Neural cell (in vitro differentiated cells): ENCODE measurements at regions not wholly inside any gene's neighbourhood (a gene's known extent, or its start where the extent isn't known, plus 50 kb on each side); places are given as distances from the start of the nearest gene placed in this dataset.

Source experiments
- H2AFZ ChIP-seq: fragments of 200-600, 300-800 bp; sonication (generic), shearing (Covaris generic); 2 replicates; pipeline ENCODE4 v1.6.0; 2014; ENCODE audit warnings: low read depth, mild to moderate bottlenecking, antibody characterized with exemption, low read length, moderate library complexity
- H3F3A ChIP-seq: fragments of 200-600 bp; shearing (Covaris generic); 2 replicates; pipeline ENCODE4 v1.6.1; 2016; ENCODE audit warnings: mild to moderate bottlenecking, moderate library complexity, mixed read lengths, antibody characterized with exemption, low read length; ENCODE audit not compliant: insufficient read depth, poor library complexity, severe bottlenecking
- H3K27ac ChIP-seq: fragments of 200-600, 300-800 bp; sonication (generic), shearing (Covaris generic); 2 replicates; pipeline ENCODE4 v1.5.1; 2014; ENCODE audit warnings: mild to moderate bottlenecking, low read length, moderate library complexity
- H3K27me3 ChIP-seq: fragments of 300-800, 200-600 bp; sonication (generic), shearing (Covaris generic); 2 replicates; pipeline ENCODE4 v1.6.0; 2014; ENCODE audit warnings: mild to moderate bottlenecking, low read depth, low read length, moderate library complexity; ENCODE audit not compliant: insufficient read depth
- H3K36me3 ChIP-seq: fragments of 300-800, 200-600 bp; sonication (generic), shearing (Covaris generic); 2 replicates; pipeline ENCODE4 v1.5.1; 2014; ENCODE audit warnings: mild to moderate bottlenecking, antibody characterized with exemption, low read length, moderate library complexity; ENCODE audit not compliant: insufficient read depth
- H3K4me2 ChIP-seq: fragments of 300-800, 200-600 bp; sonication (generic), shearing (Covaris generic); 2 replicates; pipeline ENCODE4 v1.6.0; 2014; ENCODE audit warnings: mild to moderate bottlenecking, low read length
- H3K4me3 ChIP-seq: fragments of 300-800, 200-600 bp; sonication (generic), shearing (Covaris generic); 2 replicates; pipeline ENCODE4 v1.5.1; 2014; ENCODE audit warnings: mild to moderate bottlenecking, low read length, moderate library complexity
- H3K79me2 ChIP-seq: fragments of 200-600 bp; shearing (Covaris generic); replicated peaks from 2 replicates; pipeline ENCODE4 v1.6.0; 2014; ENCODE audit warnings: mild to moderate bottlenecking, low read length, moderate library complexity; ENCODE audit not compliant: insufficient read depth
- H3K9ac ChIP-seq: fragments of 300-800, 200-600 bp; sonication (generic), shearing (Covaris generic); 2 replicates; pipeline ENCODE4 v1.6.1; 2016; ENCODE audit warnings: mild to moderate bottlenecking, low read length, mixed read lengths
- H3K9me2 ChIP-seq: fragments of 200-600 bp; shearing (Covaris generic); 2 replicates; pipeline ENCODE4 v1.6.1; 2016; ENCODE audit warnings: mild to moderate bottlenecking, low read length, mixed read lengths; ENCODE audit not compliant: insufficient read depth
- H3K9me3 ChIP-seq: fragments of 200-600, 300-800 bp; sonication (generic), shearing (Covaris generic); 2 replicates; pipeline ENCODE4 v1.6.1; 2016; ENCODE audit warnings: mild to moderate bottlenecking, mixed run types, low read length, moderate library complexity, mixed read lengths
- H4K20me1 ChIP-seq: fragments of 200-600 bp; shearing (Covaris generic); 2 replicates; pipeline ENCODE4 v1.6.1; 2016; ENCODE audit warnings: mild to moderate bottlenecking, mixed run types; ENCODE audit not compliant: insufficient read depth
- EP300 ChIP-seq: fragments of 450-650 bp; conservative IDR thresholded peaks from 2 replicates; pipeline ENCODE4 v1.6.1; 2014; ENCODE audit warnings: antibody characterized with exemption, mild to moderate bottlenecking, moderate library complexity; ENCODE audit not compliant: poor library complexity, severe bottlenecking
- EZH2 ChIP-seq: fragments of 200-600, 300-800 bp; shearing (Covaris generic), sonication (generic); IDR thresholded peaks from 2 replicates; pipeline ENCODE4 v1.6.1; 2014; ENCODE audit warnings: antibody characterized with exemption, low read length, borderline replicate concordance, mild to moderate bottlenecking; ENCODE audit not compliant: insufficient read depth, poor library complexity, severe bottlenecking
- MXI1 ChIP-seq: fragments of 450-650 bp; conservative IDR thresholded peaks from 2 replicates; pipeline ENCODE4 v1.6.1; 2014; ENCODE audit warnings: antibody characterized with exemption, mild to moderate bottlenecking; ENCODE audit not compliant: poor library complexity, severe bottlenecking
- POLR2AphosphoS5 ChIP-seq: IDR thresholded peaks from 2 replicates; pipeline ENCODE4 v1.6.1; 2012
- RAD21 ChIP-seq: fragments of 450-650 bp; conservative IDR thresholded peaks from 2 replicates; pipeline ENCODE4 v1.6.1; 2014; ENCODE audit warnings: antibody characterized with exemption, mild to moderate bottlenecking, moderate library complexity
- REST ChIP-seq: IDR thresholded peaks from 2 replicates; pipeline ENCODE4 v1.6.1; 2012; ENCODE audit warnings: borderline replicate concordance
- SMC3 ChIP-seq: fragments of 450-650 bp; conservative IDR thresholded peaks from 2 replicates; pipeline ENCODE4 v1.6.1; 2014; ENCODE audit warnings: antibody characterized with exemption, mild to moderate bottlenecking, moderate library complexity; ENCODE audit not compliant: poor library complexity
- TAF1 ChIP-seq: IDR thresholded peaks from 2 replicates; pipeline ENCODE4 v1.6.1; 2012; ENCODE audit warnings: low read depth
- TF ChIP-seq, protein P1 (sequence below): fragments of 450-650 bp; IDR thresholded peaks from 2 replicates; pipeline ENCODE4 v1.5.1; 2014; ENCODE audit warnings: antibody characterized with exemption, mild to moderate bottlenecking, moderate library complexity; ENCODE audit not compliant: poor library complexity, severe bottlenecking

- Histone ChIP-seq H3K9ac (no peak overlapping the region), H3K27me3 (no peaks in the 10 kb centered on the region)
- TF ChIP-seq EZH2 (no peak), MXI1 (no peak), RAD21 (no peak), SMC3 (no peak), TAF1 (no peak), EP300 (no peak), POLR2AphosphoS5 (no peak), REST (no peak)
- TF ChIP-seq, protein P1, sequence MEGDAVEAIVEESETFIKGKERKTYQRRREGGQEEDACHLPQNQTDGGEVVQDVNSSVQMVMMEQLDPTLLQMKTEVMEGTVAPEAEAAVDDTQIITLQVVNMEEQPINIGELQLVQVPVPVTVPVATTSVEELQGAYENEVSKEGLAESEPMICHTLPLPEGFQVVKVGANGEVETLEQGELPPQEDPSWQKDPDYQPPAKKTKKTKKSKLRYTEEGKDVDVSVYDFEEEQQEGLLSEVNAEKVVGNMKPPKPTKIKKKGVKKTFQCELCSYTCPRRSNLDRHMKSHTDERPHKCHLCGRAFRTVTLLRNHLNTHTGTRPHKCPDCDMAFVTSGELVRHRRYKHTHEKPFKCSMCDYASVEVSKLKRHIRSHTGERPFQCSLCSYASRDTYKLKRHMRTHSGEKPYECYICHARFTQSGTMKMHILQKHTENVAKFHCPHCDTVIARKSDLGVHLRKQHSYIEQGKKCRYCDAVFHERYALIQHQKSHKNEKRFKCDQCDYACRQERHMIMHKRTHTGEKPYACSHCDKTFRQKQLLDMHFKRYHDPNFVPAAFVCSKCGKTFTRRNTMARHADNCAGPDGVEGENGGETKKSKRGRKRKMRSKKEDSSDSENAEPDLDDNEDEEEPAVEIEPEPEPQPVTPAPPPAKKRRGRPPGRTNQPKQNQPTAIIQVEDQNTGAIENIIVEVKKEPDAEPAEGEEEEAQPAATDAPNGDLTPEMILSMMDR: no peak
Measured at GRCh38 chr3:127108796-127109195, 84.1 kb upstream of the PRR23E start.

GRCh38 chr3:127110982-127111693 lies 81.8 kb upstream of the PRR23E start:
- no peak overlapping the region for H3K27ac ChIP-seq
- no peaks in the 10 kb centered on the region for H3K36me3 ChIP-seq
- H3K4me3 ChIP-seq: no peak overlapping the region
- no peaks in the 10 kb centered on the region for H4K20me1 ChIP-seq
- TF ChIP-seq POLR2AphosphoS5: no peak
- TF ChIP-seq MXI1: no peak
- no peak overlapping the region for H2AFZ ChIP-seq
- no peaks in the 10 kb centered on the region for H3K79me2 ChIP-seq
- peaks cover 3% of the 10 kb centered on the region for H3K9me3 ChIP-seq
- no peak overlapping the region for H3K9ac ChIP-seq
- no peak overlapping the region for H3K4me2 ChIP-seq
- H3K27me3 ChIP-seq: no peaks in the 10 kb centered on the region
- no peaks in the 10 kb centered on the region for H3K9me2 ChIP-seq
- no peaks in the 10 kb centered on the region for H3F3A ChIP-seq

More at GRCh38 chr3:127108796-127109195, 84.1 kb upstream of the PRR23E start:
- Histone ChIP-seq H3K9me2 (no peaks in the 10 kb centered on the region), H3K79me2 (no peaks in the 10 kb centered on the region), H4K20me1 (no peaks in the 10 kb centered on the region), H3K36me3 (no peaks in the 10 kb centered on the region), H3K9me3 (peaks cover 3% of the 10 kb centered on the region), H3K4me3 (no peak overlapping the region), H3F3A (no peaks in the 10 kb centered on the region), H2AFZ (no peak overlapping the region), H3K4me2 (no peak overlapping the region), H3K27ac (no peak overlapping the region)
